ENCODE measurements at regions not wholly inside any gene's neighbourhood (a gene's known extent, or its start where the extent isn't known, plus 50 kb on each side); places are given as distances from the start of the nearest gene placed in this dataset.
"Not testable (repeated sequence)": the region's sequence is repeated elsewhere in the genome, so short reads cannot be mapped to it uniquely, and the experiment has no call there.

- no peak for DNase-seq (ENCODE audit: low read depth)
Measured at GRCh38 chr6:8361259-8361658, 74.1 kb downstream of the SLC35B3 start.

- DNase-seq (ENCODE audit: low read depth): no peak
Measured at GRCh38 chr6:8352966-8353340, 82.4 kb downstream of the SLC35B3 start.

- no peak for DNase-seq (ENCODE audit: low read depth)
Measured at GRCh38 chr6:8352335-8352965, 82.9 kb downstream of the SLC35B3 start.

- DNase-seq (ENCODE audit: low read depth): no peak
Measured at GRCh38 chr6:8343600-8343999, 91.7 kb downstream of the SLC35B3 start.

- no peak for DNase-seq (ENCODE audit: low read depth)
Measured at GRCh38 chr6:8342241-8342819, 93.0 kb downstream of the SLC35B3 start.

GRCh38 chr6:8337147-8337546 lies 98.2 kb downstream of the SLC35B3 start:
- DNase-seq (ENCODE audit: low read depth): no peak

- DNase-seq (ENCODE audit: low read depth): no peak
Measured at GRCh38 chr6:8336406-8337057, 98.8 kb downstream of the SLC35B3 start.

- DNase-seq (ENCODE audit: low read depth): no peak
Measured at GRCh38 chr6:8335896-8336295, 99.4 kb downstream of the SLC35B3 start.

- DNase-seq (ENCODE audit: low read depth): no peak
Measured at GRCh38 chr6:8335381-8335780, 100.0 kb downstream of the SLC35B3 start.

GRCh38 chr6:8334113-8334512 lies 101.2 kb downstream of the SLC35B3 start:
- no peak for DNase-seq (ENCODE audit: low read depth)

- DNase-seq (ENCODE audit: low read depth): no peak
Measured at GRCh38 chr6:8329562-8329961, 105.8 kb downstream of the SLC35B3 start.

GRCh38 chr6:8325743-8326142 lies 109.6 kb downstream of the SLC35B3 start:
- DNase-seq (ENCODE audit: low read depth): no peak

GRCh38 chr6:8322659-8323058 lies 112.7 kb downstream of the SLC35B3 start:
- DNase-seq (ENCODE audit: low read depth): no peak

GRCh38 chr6:8321671-8322404 lies 113.5 kb downstream of the SLC35B3 start:
- no peak for DNase-seq (ENCODE audit: low read depth)

GRCh38 chr6:8315154-8315553 lies 120.2 kb downstream of the SLC35B3 start:
- no peak for DNase-seq (ENCODE audit: low read depth)

GRCh38 chr6:8301502-8301901 lies 133.8 kb downstream of the SLC35B3 start:
- DNase-seq (ENCODE audit: low read depth): no peak

- no peak for DNase-seq (ENCODE audit: low read depth)
Measured at GRCh38 chr6:8299034-8299433, 136.3 kb downstream of the SLC35B3 start.

- not testable (repeated sequence) for DNase-seq (ENCODE audit: low read depth)
Measured at GRCh38 chr6:8282946-8283345, 152.4 kb downstream of the SLC35B3 start.

- no peak for DNase-seq (ENCODE audit: low read depth)
Measured at GRCh38 chr6:8282380-8282779, 153.0 kb downstream of the SLC35B3 start.

GRCh38 chr6:8279041-8279805 lies 156.1 kb downstream of the SLC35B3 start:
- no peak for DNase-seq (ENCODE audit: low read depth)

GRCh38 chr6:8278562-8278961 lies 156.8 kb downstream of the SLC35B3 start:
- DNase-seq (ENCODE audit: low read depth): no peak

- no peak for DNase-seq (ENCODE audit: low read depth)
Measured at GRCh38 chr6:8277769-8278168, 157.6 kb downstream of the SLC35B3 start.

All from non-pigmented ciliary epithelial cell (primary cell).